Sigmoid colon (tissue), 6 donors: ENCODE measurements at regions not wholly inside any gene's neighbourhood (a gene's known extent, or its start where the extent isn't known, plus 50 kb on each side); places are given as distances from the start of the nearest gene placed in this dataset.
"Not testable (repeated sequence)": the region's sequence is repeated elsewhere in the genome, so short reads cannot be mapped to it uniquely, and the experiment has no call there.

Experiments
- DNase-seq: peaks from one replicate; pipeline ENCODE4 v3.0.0-alpha.2; 2019
- H3K27ac ChIP-seq, 4 donors: fragments of 200-600 bp; sonication (generic); one replicate each; pipeline ENCODE4 v1.5.1; 2016 to 2019; ENCODE audit warnings: mild to moderate bottlenecking in 1 of 4
- H3K27me3 ChIP-seq, 3 donors: fragments of 200-600 bp; sonication (generic); one replicate each; pipeline ENCODE4 v1.5.1; 2019; ENCODE audit warnings: mild to moderate bottlenecking in 1 of 3
- H3K36me3 ChIP-seq, 4 donors: fragments of 200-600 bp; sonication (generic); one replicate each; pipeline ENCODE4 v1.5.1; 2016 to 2019
- H3K4me1 ChIP-seq, 4 donors: fragments of 200-600 bp; sonication (generic); one replicate each; pipeline ENCODE4 v1.5.1; 2017 to 2019
- H3K4me3 ChIP-seq, 4 donors: fragments of 200-600 bp; sonication (generic); one replicate each; pipeline ENCODE4 v1.5.1; 2017 to 2019; ENCODE audit warnings: mild to moderate bottlenecking in 2 of 4, moderate library complexity in 1 of 4
- H3K9me3 ChIP-seq, 4 donors: fragments of 200-600 bp in 3 of 4; sonication (generic) in 3 of 4; one replicate each; pipeline versions ENCODE4 v1.5.1 to v1.6.1; 2013 to 2019
- EP300 ChIP-seq, 4 donors: sonication (generic); formaldehyde crosslinking; IDR thresholded peaks; one replicate each; pipeline ENCODE4 v1.6.1; 2017; ENCODE audit warnings: antibody characterized with exemption in 4 of 4
- POLR2A ChIP-seq, 2 donors: fragments of 450-650 bp; IDR thresholded peaks; one replicate each; pipeline ENCODE4 v1.6.1; 2016; ENCODE audit warnings: antibody characterized with exemption in 2 of 2, mild to moderate bottlenecking in 2 of 2, moderate library complexity in 2 of 2
- POLR2AphosphoS5 ChIP-seq, 4 donors: sonication (generic); formaldehyde crosslinking; IDR thresholded peaks; one replicate each; pipeline ENCODE4 v1.6.1; 2017; ENCODE audit warnings: antibody characterized with exemption in 4 of 4
- WGBS, 2 donors: extraction: QIAGEN DNeasy Blood & Tissue Kit; methylation state at CpG; one replicate each; pipeline ENCODE4 v1.1.7; 2013; 5-methylcytosine and 5-hydroxymethylcytosine counted together
- intact Hi-C: fragments of 100-400 bp; cut with DNase I; formaldehyde crosslinking; loops from one replicate; pipeline ENCODE4 v1.15.1; 2023
- TF ChIP-seq, protein P1 (sequence below), 4 experiments: fragments of 450-650 bp in 3 of 4; fragments of 200-600 bp in 1 of 4; IDR thresholded peaks; one replicate each; pipeline ENCODE4 v1.5.1; 2016 to 2019; ENCODE audit warnings: antibody characterized with exemption in 4 of 4, mild to moderate bottlenecking in 3 of 4, moderate library complexity in 2 of 4
- donor health status: healthy with polysubstance abuse.
- donor health status: healthy.

DNA sequence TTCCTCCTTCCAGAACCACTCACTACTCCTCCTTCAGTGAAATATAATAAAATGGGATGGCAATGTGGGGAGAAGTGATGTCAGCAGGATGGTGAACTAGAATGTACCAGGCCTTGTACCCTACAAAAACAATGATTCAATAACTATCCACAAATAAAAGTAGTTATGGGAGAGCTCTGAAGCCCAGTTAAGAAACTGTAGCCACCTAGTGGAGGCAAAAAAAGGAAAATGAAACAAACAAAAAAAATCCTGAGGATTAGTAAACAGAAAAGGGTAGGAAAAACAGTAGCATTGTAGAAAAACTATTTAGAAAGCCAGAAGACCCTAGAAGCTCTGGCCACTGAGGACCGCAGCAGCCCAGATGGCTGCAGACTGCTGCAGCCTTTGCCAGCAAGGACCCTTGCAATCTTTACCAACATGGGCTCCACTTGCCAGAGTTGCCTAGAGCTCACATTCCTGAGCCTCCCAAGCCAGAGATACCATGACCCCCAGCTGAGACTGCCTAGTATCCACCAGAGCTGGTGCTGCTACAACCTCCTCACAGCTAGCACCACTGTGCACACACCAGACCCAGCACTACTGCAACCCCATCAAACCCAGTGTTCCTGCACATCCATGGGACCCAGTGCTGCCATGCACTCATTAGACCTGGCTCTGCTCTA is 259.7 kb upstream of the MSX2 start:
- no peaks in the 10 kb centered on the region for H3K36me3 ChIP-seq
- H3K9me3 ChIP-seq: no peaks in the 10 kb centered on the region
- no peak overlapping the region for H3K4me3 ChIP-seq
- TF ChIP-seq POLR2A (IDR thresholded peaks at IDR 0.05): no peak
- no peak for TF ChIP-seq EP300 (IDR thresholded peaks at IDR 0.05)
- no peak overlapping the region for H3K27ac ChIP-seq
- no peak for DNase-seq
- no peaks in the 10 kb centered on the region for H3K4me1 ChIP-seq
- 89 to 96% methylated on average over 1 of the region's 1 CpG for WGBS, 2 donors
- H3K27me3 ChIP-seq: no peaks in the 10 kb centered on the region
- intact Hi-C loops: no loop called here

DNA sequence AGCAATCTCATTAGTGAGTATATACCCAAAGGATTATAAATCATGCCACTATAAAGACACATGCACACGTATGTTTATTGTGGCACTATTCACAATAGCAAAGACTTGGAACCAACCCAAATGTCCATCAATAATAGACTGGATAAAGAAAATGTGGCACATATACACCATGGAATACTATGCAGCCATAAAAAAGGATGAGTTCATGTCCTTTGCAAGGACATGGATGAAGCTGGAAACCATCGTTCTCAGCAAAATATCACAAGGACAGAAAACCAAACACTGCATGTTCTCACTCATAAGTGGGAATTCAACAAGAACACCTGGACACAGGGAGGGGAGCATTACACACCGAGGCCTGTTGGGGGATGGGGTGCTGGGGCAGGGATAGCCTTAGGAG is 252.9 kb upstream of the MSX2 start:
- DNase-seq, H3K36me3 ChIP-seq, H3K27me3 ChIP-seq, H3K4me3 ChIP-seq, intact Hi-C loops, H3K4me1 ChIP-seq, H3K27ac ChIP-seq, H3K9me3 ChIP-seq: not testable (repeated sequence)
- 81 to 94% methylated on average over 3 of the region's 3 CpGs for WGBS, 2 donors

DNA sequence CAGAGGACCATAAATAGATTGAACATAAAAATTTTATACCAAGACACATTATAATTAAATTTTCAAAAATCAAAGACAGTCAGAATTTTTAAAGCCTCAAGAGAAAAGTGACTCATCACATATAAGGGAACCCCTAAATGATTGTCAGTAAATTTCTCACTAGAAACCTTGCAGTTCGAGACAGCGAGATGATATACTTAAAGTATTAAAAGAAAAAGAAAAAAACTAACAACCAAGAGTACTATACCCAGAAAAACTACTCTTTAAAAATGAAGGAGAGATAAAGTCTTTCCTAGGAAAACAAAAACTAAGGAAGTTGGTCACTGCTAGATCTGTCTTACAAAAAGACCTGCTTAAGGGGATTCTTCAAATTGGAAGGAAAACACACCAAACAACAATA is 251.4 kb upstream of the MSX2 start:
- no peaks in the 10 kb centered on the region for H3K4me1 ChIP-seq
- H3K27ac ChIP-seq: no peak overlapping the region
- intact Hi-C loops: no loop called here
- H3K27me3 ChIP-seq: no peaks in the 10 kb centered on the region
- no peak for DNase-seq
- no peak overlapping the region for H3K4me3 ChIP-seq
- peaks cover 0 to 7% (median 1%) of the 10 kb centered on the region in 4 donors for H3K9me3 ChIP-seq
- TF ChIP-seq POLR2A (IDR thresholded peaks at IDR 0.05) (no peak), POLR2AphosphoS5 (IDR thresholded peaks at IDR 0.05) (no peak), EP300 (IDR thresholded peaks at IDR 0.05) (no peak)
- TF ChIP-seq, protein P1, sequence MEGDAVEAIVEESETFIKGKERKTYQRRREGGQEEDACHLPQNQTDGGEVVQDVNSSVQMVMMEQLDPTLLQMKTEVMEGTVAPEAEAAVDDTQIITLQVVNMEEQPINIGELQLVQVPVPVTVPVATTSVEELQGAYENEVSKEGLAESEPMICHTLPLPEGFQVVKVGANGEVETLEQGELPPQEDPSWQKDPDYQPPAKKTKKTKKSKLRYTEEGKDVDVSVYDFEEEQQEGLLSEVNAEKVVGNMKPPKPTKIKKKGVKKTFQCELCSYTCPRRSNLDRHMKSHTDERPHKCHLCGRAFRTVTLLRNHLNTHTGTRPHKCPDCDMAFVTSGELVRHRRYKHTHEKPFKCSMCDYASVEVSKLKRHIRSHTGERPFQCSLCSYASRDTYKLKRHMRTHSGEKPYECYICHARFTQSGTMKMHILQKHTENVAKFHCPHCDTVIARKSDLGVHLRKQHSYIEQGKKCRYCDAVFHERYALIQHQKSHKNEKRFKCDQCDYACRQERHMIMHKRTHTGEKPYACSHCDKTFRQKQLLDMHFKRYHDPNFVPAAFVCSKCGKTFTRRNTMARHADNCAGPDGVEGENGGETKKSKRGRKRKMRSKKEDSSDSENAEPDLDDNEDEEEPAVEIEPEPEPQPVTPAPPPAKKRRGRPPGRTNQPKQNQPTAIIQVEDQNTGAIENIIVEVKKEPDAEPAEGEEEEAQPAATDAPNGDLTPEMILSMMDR (IDR thresholded peaks at IDR 0.05): no peak
- 97 to 98% methylated on average over 2 of the region's 2 CpGs for WGBS, 2 donors
- no peaks in the 10 kb centered on the region for H3K36me3 ChIP-seq

DNA sequence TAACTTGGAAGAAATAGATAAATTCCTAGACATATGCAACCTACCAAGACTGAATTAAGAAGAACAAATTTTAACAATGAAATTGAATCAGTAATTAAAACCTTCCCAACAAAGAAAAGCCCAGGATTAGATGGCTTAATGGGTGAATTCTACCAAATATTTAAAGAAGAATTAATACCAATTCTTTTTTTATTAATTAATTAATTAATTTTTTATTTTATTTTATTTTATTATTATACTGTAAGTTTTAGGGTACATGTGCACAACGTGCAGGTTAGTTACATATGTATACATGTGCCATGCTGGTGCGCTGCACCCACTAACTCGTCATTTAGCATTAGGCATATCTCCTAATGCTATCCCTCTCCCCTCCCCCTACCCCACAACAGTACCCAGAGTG is 248.4 kb upstream of the MSX2 start:
- H3K9me3 ChIP-seq, H3K27me3 ChIP-seq, H3K27ac ChIP-seq, H3K4me1 ChIP-seq, H3K36me3 ChIP-seq, DNase-seq, intact Hi-C loops, H3K4me3 ChIP-seq: not testable (repeated sequence)
- WGBS, 2 donors: 90 to 92% methylated on average over 3 of the region's 3 CpGs

DNA sequence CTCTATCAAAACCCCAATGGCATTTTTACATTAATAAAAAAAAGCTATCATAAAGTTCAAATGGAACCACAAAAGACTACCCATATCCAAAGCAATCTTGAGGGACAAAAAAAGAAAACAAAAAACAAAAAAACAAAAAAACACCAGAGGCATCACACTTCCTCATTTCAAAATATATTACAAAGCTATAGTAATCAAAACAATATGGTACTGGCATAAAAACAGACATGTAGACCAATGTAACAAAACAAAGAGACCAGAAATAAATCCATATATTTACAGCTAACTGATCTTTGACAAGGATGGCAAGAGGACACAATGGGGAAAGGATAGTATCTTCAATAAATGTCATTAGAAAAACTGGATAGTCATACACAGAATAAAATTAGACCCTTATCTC is 245.1 kb upstream of the MSX2 start:
- no peak for DNase-seq
- intact Hi-C loops: no loop called here
- TF ChIP-seq POLR2AphosphoS5 (IDR thresholded peaks at IDR 0.05) (no peak), POLR2A (IDR thresholded peaks at IDR 0.05) (no peak), EP300 (IDR thresholded peaks at IDR 0.05) (no peak)
- TF ChIP-seq, protein P1 (IDR thresholded peaks at IDR 0.05): no peak
- Histone ChIP-seq H3K27me3 (no peaks in the 10 kb centered on the region), H3K27ac (no peak overlapping the region), H3K36me3 (no peaks in the 10 kb centered on the region), H3K9me3 (peaks cover 0 to 10% (median 4%) of the 10 kb centered on the region in 4 donors), H3K4me1 (no peaks in the 10 kb centered on the region), H3K4me3 (no peak overlapping the region)

DNA sequence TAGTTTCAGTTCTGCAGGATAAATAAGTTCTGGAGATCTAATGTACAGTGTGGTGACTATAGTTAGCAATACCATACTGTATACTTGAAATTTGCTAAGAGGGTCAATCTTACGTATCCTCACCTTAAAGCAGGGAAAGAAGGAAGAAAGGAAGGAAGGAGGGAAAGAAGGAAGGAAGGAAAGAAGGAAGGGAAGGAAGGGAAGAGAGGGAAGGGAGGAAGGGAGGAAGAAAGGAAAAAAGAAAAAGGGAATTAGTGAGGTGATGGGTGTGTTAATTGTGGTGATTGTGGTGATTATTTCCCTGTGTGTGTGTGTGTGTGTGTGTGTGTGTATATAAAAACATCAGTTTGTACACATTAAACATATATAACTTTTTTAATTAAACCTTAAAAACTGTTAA is 242.6 kb upstream of the MSX2 start:
- Histone ChIP-seq H3K4me1 (no peaks in the 10 kb centered on the region), H3K4me3 (no peak overlapping the region), H3K9me3 (peaks cover 0 to 14% (median 4%) of the 10 kb centered on the region in 4 donors), H3K27ac (no peak overlapping the region), H3K27me3 (no peaks in the 10 kb centered on the region), H3K36me3 (no peaks in the 10 kb centered on the region)
- no peak for DNase-seq
- no peak for TF ChIP-seq EP300 (IDR thresholded peaks at IDR 0.05)
- no peak for TF ChIP-seq POLR2A (IDR thresholded peaks at IDR 0.05)
- intact Hi-C loops: no loop called here
- WGBS, 2 donors: 93 to 100% methylated on average over 1 of the region's 1 CpG

DNA sequence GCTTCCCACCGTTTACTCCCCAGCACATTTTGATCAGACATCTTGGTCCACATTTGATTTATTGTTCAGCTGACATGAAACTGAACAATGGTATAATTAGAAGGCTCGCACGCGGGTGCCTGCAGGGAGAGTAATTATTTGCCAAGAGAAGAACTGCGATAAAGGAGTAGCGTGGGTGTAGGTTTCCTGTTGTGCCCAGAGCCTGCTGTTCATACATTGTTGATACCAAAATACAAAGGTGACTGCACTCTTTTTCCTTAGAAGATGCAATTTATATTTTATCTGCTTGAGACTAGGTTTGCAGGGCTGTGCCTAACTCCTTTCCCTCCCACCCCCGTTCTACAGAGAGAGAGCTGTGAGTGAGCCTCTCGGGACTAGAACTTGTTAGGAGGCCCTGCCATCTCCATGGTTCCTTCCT is 241.8 kb upstream of the MSX2 start:
- no peaks in the 10 kb centered on the region for H3K36me3 ChIP-seq
- H3K27ac ChIP-seq: no peak overlapping the region
- no peaks in the 10 kb centered on the region for H3K27me3 ChIP-seq
- no peak for DNase-seq
- TF ChIP-seq POLR2AphosphoS5 (IDR thresholded peaks at IDR 0.05) (no peak), EP300 (IDR thresholded peaks at IDR 0.05) (no peak), POLR2A (IDR thresholded peaks at IDR 0.05) (no peak)
- TF ChIP-seq, protein P1 (IDR thresholded peaks at IDR 0.05): no peak
- H3K4me1 ChIP-seq: no peaks in the 10 kb centered on the region
- intact Hi-C loops: no loop called here
- H3K9me3 ChIP-seq: peaks cover 0 to 14% (median 4%) of the 10 kb centered on the region in 4 donors
- WGBS, 2 donors: 18 to 33% methylated on average over 8 of the region's 8 CpGs
- H3K4me3 ChIP-seq: no peak overlapping the region
